ENCODE measurements at regions not wholly inside any gene's neighbourhood (a gene's known extent, or its start where the extent isn't known, plus 50 kb on each side); places are given as distances from the start of the nearest gene placed in this dataset.

- in situ Hi-C loops (cut with HindIII; ENCODE audit: low pct_unique_long_range_greater_than_20kb, low sequenced_read_pairs), result no loop called here
- Histone ChIP-seq H3K27me3 (ENCODE audit: control insufficient read depth, insufficient read depth, low read length) (no peaks in the 10 kb centered on the region), H3K9me3 (ENCODE audit: control insufficient read depth, insufficient read depth, low read depth, low read length) (0 out of 2 replicates have a peak, but pooled peaks cover 3% of the 10 kb centered on the region), H3K36me3 (ENCODE audit: control insufficient read depth, insufficient read depth, low read length) (no peaks in the 10 kb centered on the region), H3K4me1 (ENCODE audit: control insufficient read depth, insufficient read depth, low read length) (no peaks in the 10 kb centered on the region), H3K27ac (ENCODE audit: low read length) (no peak overlapping the region), H3K4me3 (ENCODE audit: low read depth in 2 of 2, low read length in 2 of 2) (no peak overlapping the region)
- no TSS peak for BruUV-seq (replicated peaks)
- intact Hi-C loops (cut with micrococcal nuclease; ENCODE audit: unreplicated experiment), result no loop called here
- ChIA-PET POLR2A (no interaction called here), CTCF (no interaction called here)
- ATAC-seq, result no peak
- no peak for DNase-seq (ENCODE audit: low read depth, low spot score)
- TF ChIP-seq TCF7L2 (IDR thresholded peaks at IDR 0.05; ENCODE audit: low read depth, low read length) (no peak), CTCF (IDR thresholded peaks at IDR 0.05) (no peak), POLR2AphosphoS5 (IDR thresholded peaks at IDR 0.05; ENCODE audit: low read depth, low read length) (no peak), REST (IDR thresholded peaks at IDR 0.05; ENCODE audit: insufficient read depth in 1 of 2, low read depth in 2 of 2, low read length in 1 of 2) (no peak), SIN3A (IDR thresholded peaks at IDR 0.05; ENCODE audit: borderline replicate concordance, insufficient read depth, low read depth, low read length) (no peak)
Observed at GRCh38 chr15:37375519-37375918, 275.2 kb upstream of the MEIS2 start.

GRCh38 chr15:37377428-37377827, 277.1 kb upstream of the MEIS2 start:
- CTCF ChIA-PET, result no interaction called here
- H3K9me3 ChIP-seq (ENCODE audit: control insufficient read depth, insufficient read depth, low read depth, low read length), result 0 out of 2 replicates have a peak, but pooled peaks cover 3% of the 10 kb centered on the region
- H3K4me3 ChIP-seq (ENCODE audit: low read depth in 2 of 2, low read length in 2 of 2), result no peak overlapping the region
- DNase-seq (ENCODE audit: low read depth, low spot score), result no peak
- no peak overlapping the region for H3K27ac ChIP-seq (ENCODE audit: low read length)
- intact Hi-C loops (cut with micrococcal nuclease; ENCODE audit: unreplicated experiment), result no loop called here
- in situ Hi-C loops (cut with HindIII; ENCODE audit: low pct_unique_long_range_greater_than_20kb, low sequenced_read_pairs), result no loop called here
- TF ChIP-seq SIN3A (IDR thresholded peaks at IDR 0.05; ENCODE audit: borderline replicate concordance, insufficient read depth, low read depth, low read length) (no peak), TCF7L2 (IDR thresholded peaks at IDR 0.05; ENCODE audit: low read depth, low read length) (no peak)
- H3K27me3 ChIP-seq (ENCODE audit: control insufficient read depth, insufficient read depth, low read length), result no peaks in the 10 kb centered on the region
- H3K4me1 ChIP-seq (ENCODE audit: control insufficient read depth, insufficient read depth, low read length), result no peaks in the 10 kb centered on the region
- no TSS peak for BruUV-seq (replicated peaks)
- no peak for ATAC-seq
- POLR2A ChIA-PET, result no interaction called here
- no peaks in the 10 kb centered on the region for H3K36me3 ChIP-seq (ENCODE audit: control insufficient read depth, insufficient read depth, low read length)

- in situ Hi-C loops (cut with HindIII; ENCODE audit: low pct_unique_long_range_greater_than_20kb, low sequenced_read_pairs) (no loop called here), intact Hi-C loops (cut with micrococcal nuclease; ENCODE audit: unreplicated experiment) (no loop called here)
- Histone ChIP-seq H3K4me3 (ENCODE audit: low read depth in 2 of 2, low read length in 2 of 2) (no peak overlapping the region), H3K4me1 (ENCODE audit: control insufficient read depth, insufficient read depth, low read length) (no peaks in the 10 kb centered on the region), H3K36me3 (ENCODE audit: control insufficient read depth, insufficient read depth, low read length) (no peaks in the 10 kb centered on the region), H3K27ac (ENCODE audit: low read length) (no peak overlapping the region), H3K27me3 (ENCODE audit: control insufficient read depth, insufficient read depth, low read length) (no peaks in the 10 kb centered on the region), H3K9me3 (ENCODE audit: control insufficient read depth, insufficient read depth, low read depth, low read length) (no peaks in the 10 kb centered on the region; the same call in 1 of the 2 replicates)
- BruUV-seq (replicated peaks), result no TSS peak
- ChIA-PET CTCF (no interaction called here), POLR2A (no interaction called here)
- ATAC-seq, result no peak
- no peak for DNase-seq (ENCODE audit: low read depth, low spot score)
- TF ChIP-seq REST (IDR thresholded peaks at IDR 0.05; ENCODE audit: insufficient read depth in 1 of 2, low read depth in 2 of 2, low read length in 1 of 2), result no peak
- TF ChIP-seq POLR2AphosphoS5 (IDR thresholded peaks at IDR 0.05; ENCODE audit: low read depth, low read length), result no peak
- TF ChIP-seq TCF7L2 (IDR thresholded peaks at IDR 0.05; ENCODE audit: low read depth, low read length), result no peak
- no peak for TF ChIP-seq SIN3A (IDR thresholded peaks at IDR 0.05; ENCODE audit: borderline replicate concordance, insufficient read depth, low read depth, low read length)
- no peak for TF ChIP-seq CTCF (IDR thresholded peaks at IDR 0.05)
Observed at GRCh38 chr15:37394402-37395099, 294.2 kb upstream of the MEIS2 start.

All from Panc1 (cell line).